Stimulated activated memory B cell treated with anti-CD40 and anti-IgM and Interleukin-4, amounts not matched to agents 10 μg/mL and 1 μg/mL and 100 μg/mL, for 72 hours (primary cell): ENCODE measurements at regions not wholly inside any gene's neighbourhood (a gene's known extent, or its start where the extent isn't known, plus 50 kb on each side); places are given as distances from the start of the nearest gene placed in this dataset.

ENCODE experiments used
- ATAC-seq: fragments of 150-1000 bp; cut with Tn5 transposase; 2 replicates; pipeline ENCODE4 v1.10.0; 2021
- H3K27ac Mint-ChIP-seq: one replicate; pipeline ENCODE4 v1.8.0; 2022; ENCODE audit warnings: mild to moderate bottlenecking, mixed read lengths
- H3K27me3 Mint-ChIP-seq: one replicate; pipeline ENCODE4 v1.8.0; 2022; ENCODE audit warnings: mixed read lengths
- H3K36me3 Mint-ChIP-seq: one replicate; pipeline ENCODE4 v1.8.0; 2022; ENCODE audit warnings: mixed read lengths
- H3K4me1 Mint-ChIP-seq: one replicate; pipeline ENCODE4 v1.8.0; 2022; ENCODE audit warnings: mixed read lengths
- H3K4me3 Mint-ChIP-seq: one replicate; pipeline ENCODE4 v1.8.0; 2022; ENCODE audit warnings: mild to moderate bottlenecking, moderate library complexity, mixed read lengths
- H3K9me3 Mint-ChIP-seq: one replicate; pipeline ENCODE4 v1.8.0; 2022; ENCODE audit warnings: mixed read lengths

GRCh38 chr20:11247046-11248010 is 573.5 kb upstream of the JAG1 start:
- no peaks in the 10 kb centered on the region for H3K27me3 Mint-ChIP-seq
- no peaks in the 10 kb centered on the region for H3K36me3 Mint-ChIP-seq
- H3K4me1 Mint-ChIP-seq, result no peaks in the 10 kb centered on the region
- H3K9me3 Mint-ChIP-seq, result peaks cover 9% of the 10 kb centered on the region
- no peak overlapping the region for H3K4me3 Mint-ChIP-seq
- no peak for ATAC-seq
- no peak overlapping the region for H3K27ac Mint-ChIP-seq

DNA sequence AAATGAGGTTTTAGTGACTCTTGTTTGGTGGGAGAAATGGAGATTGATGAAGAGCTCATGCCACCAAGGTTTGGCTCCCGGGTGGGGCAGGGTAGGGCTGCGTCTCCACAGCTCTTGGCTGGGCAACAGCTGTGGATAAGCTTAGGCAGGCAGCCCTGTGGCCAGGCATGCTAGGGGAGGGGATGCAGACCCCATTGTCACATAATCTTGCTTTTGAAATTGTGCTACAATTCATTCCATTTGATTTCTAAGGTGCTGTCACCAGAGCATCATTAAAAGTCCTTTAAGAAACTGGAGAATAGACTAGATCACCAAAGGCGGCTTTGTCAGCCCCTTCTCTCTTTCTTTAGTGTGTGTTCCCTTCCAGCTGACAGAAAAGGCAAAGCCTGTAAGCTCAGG is 574.2 kb upstream of the JAG1 start:
- Mint-ChIP-seq H3K27ac (no peak overlapping the region), H3K4me1 (no peaks in the 10 kb centered on the region), H3K9me3 (peaks cover 7% of the 10 kb centered on the region), H3K4me3 (no peak overlapping the region), H3K36me3 (no peaks in the 10 kb centered on the region), H3K27me3 (no peaks in the 10 kb centered on the region)
- ATAC-seq, result no peak

- Mint-ChIP-seq H3K27me3 (no peaks in the 10 kb centered on the region), H3K4me3 (no peak overlapping the region), H3K36me3 (no peaks in the 10 kb centered on the region), H3K27ac (no peak overlapping the region), H3K4me1 (no peaks in the 10 kb centered on the region), H3K9me3 (peaks cover 9% of the 10 kb centered on the region)
- no peak for ATAC-seq
These were observed 575.2 kb upstream of the JAG1 start for GRCh38 chr20:11248687-11249638.

GRCh38 chr20:11249683-11250082 is 575.9 kb upstream of the JAG1 start:
- Mint-ChIP-seq H3K27ac (no peak overlapping the region), H3K4me3 (no peak overlapping the region), H3K4me1 (no peaks in the 10 kb centered on the region), H3K27me3 (no peaks in the 10 kb centered on the region), H3K36me3 (no peaks in the 10 kb centered on the region), H3K9me3 (peaks cover 9% of the 10 kb centered on the region)
- ATAC-seq, result no peak

DNA sequence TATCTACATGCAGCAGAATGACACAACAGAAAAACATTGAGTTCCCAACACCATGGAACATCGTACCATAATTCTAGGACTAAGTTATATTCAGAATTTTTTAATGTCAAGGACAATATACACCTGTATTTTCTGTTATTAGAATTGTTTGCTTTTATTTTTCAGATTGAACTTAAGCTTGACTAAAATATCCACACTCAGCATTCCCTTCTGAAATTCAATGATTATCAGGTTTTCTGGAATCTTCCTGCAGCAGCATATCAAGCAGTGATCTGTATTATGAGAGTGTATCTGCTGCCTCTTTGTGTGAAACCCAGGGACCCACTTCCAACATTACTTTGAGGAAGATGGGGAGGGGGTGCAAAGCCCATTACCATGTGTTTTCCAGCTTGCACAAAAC is 578.6 kb upstream of the JAG1 start:
- peaks cover 9% of the 10 kb centered on the region for H3K9me3 Mint-ChIP-seq
- H3K27ac Mint-ChIP-seq, result no peak overlapping the region
- H3K36me3 Mint-ChIP-seq, result no peaks in the 10 kb centered on the region
- H3K4me1 Mint-ChIP-seq, result no peaks in the 10 kb centered on the region
- no peaks in the 10 kb centered on the region for H3K27me3 Mint-ChIP-seq
- no peak overlapping the region for H3K4me3 Mint-ChIP-seq
- no peak for ATAC-seq

GRCh38 chr20:11255455-11255854 is 581.7 kb upstream of the JAG1 start:
- Mint-ChIP-seq H3K4me1 (no peaks in the 10 kb centered on the region), H3K27ac (no peak overlapping the region), H3K4me3 (no peak overlapping the region), H3K9me3 (peaks cover 6% of the 10 kb centered on the region), H3K36me3 (no peaks in the 10 kb centered on the region), H3K27me3 (no peaks in the 10 kb centered on the region)
- no peak for ATAC-seq

DNA sequence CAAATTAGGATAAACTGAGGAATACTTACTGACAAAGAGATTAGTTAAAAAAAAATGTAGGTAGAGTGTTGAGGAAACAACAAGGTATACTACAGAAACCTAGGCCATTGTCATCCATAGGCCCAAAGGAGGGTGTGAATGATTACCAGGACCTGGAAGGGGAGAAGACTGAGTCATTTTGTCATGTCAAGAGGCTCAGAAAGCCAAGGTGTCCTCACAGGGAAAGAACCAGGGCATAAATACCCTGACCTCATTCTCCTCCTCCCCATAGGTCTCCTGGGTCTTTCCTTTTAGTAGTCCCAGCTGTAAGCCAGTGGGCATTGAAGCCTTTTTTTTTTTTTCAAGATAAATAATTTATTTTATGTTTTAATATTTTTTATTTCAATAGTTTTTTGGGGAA is 582.1 kb upstream of the JAG1 start:
- H3K9me3 Mint-ChIP-seq, result peaks cover 6% of the 10 kb centered on the region
- H3K4me3 Mint-ChIP-seq, result no peak overlapping the region
- no peaks in the 10 kb centered on the region for H3K4me1 Mint-ChIP-seq
- no peak for ATAC-seq
- no peaks in the 10 kb centered on the region for H3K27me3 Mint-ChIP-seq
- no peaks in the 10 kb centered on the region for H3K36me3 Mint-ChIP-seq
- no peak overlapping the region for H3K27ac Mint-ChIP-seq

DNA sequence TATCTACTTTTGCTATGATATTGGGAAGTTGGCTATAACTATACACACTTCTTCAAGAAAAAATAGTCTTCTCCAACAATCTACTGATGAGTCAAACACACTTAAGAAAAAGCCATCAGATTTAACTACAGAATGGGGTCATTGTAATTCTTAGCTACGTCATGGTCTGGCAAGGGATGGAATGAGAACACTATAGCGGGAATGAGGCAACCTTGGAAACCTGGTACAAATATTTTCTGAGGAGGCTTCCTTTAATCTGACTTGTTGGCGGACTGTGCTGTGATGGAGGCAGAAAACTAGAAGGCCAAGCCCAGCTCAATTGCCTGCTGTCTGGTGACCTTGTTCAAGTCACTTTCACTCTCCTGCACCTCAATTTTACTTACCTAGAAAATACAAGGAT is 586.8 kb upstream of the JAG1 start:
- no peak overlapping the region for H3K4me3 Mint-ChIP-seq
- no peak for ATAC-seq
- no peaks in the 10 kb centered on the region for H3K36me3 Mint-ChIP-seq
- no peaks in the 10 kb centered on the region for H3K27me3 Mint-ChIP-seq
- no peaks in the 10 kb centered on the region for H3K4me1 Mint-ChIP-seq
- no peak overlapping the region for H3K27ac Mint-ChIP-seq
- peaks cover 3% of the 10 kb centered on the region for H3K9me3 Mint-ChIP-seq

- Mint-ChIP-seq H3K36me3 (no peaks in the 10 kb centered on the region), H3K4me3 (no peak overlapping the region), H3K4me1 (no peaks in the 10 kb centered on the region), H3K27me3 (no peaks in the 10 kb centered on the region), H3K9me3 (peaks cover 3% of the 10 kb centered on the region), H3K27ac (no peak overlapping the region)
- peak; percentile 31 for ATAC-seq
These were observed 587.8 kb upstream of the JAG1 start for GRCh38 chr20:11261533-11262000.

- no peak overlapping the region for H3K4me3 Mint-ChIP-seq
- no peak overlapping the region for H3K27ac Mint-ChIP-seq
- no peaks in the 10 kb centered on the region for H3K36me3 Mint-ChIP-seq
- no peak for ATAC-seq
- H3K27me3 Mint-ChIP-seq, result no peaks in the 10 kb centered on the region
- no peaks in the 10 kb centered on the region for H3K4me1 Mint-ChIP-seq
- peaks cover 3% of the 10 kb centered on the region for H3K9me3 Mint-ChIP-seq
These were observed 592.8 kb upstream of the JAG1 start for GRCh38 chr20:11266571-11266970.

DNA sequence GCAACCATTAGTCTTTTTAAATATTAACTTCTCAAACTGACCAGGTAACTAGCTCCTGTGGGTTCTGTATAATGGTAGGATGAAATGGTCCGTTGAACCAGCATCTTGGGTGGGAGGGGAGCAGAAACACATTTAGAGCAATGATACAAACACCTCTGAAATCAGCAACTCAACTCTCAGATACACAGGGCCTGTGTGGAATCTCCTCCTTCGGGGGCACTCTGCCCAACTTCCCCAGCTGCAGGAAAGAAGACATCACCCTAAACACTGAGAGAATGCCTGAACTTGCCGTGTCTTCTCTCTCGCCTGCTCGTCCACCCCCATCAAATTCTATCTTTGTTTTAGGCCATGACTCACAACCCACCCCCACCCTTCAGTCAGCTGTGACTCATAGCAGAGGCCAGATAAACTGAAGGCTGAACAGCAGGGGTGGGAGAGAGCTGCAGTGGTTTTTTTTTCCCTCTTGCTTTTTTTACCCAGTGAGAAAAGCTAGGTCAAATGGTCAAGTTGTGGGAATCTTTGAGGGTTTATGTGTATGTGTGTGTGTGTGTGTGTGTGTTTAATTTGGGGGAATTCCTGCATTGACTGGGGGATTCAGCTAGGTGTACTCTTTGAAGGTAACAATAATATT is 593.4 kb upstream of the JAG1 start:
- Mint-ChIP-seq H3K9me3 (peaks cover 3% of the 10 kb centered on the region), H3K27me3 (no peaks in the 10 kb centered on the region), H3K27ac (no peak overlapping the region), H3K36me3 (no peaks in the 10 kb centered on the region), H3K4me1 (no peaks in the 10 kb centered on the region), H3K4me3 (no peak overlapping the region)
- ATAC-seq, result no peak

- Mint-ChIP-seq H3K9me3 (peaks cover 3% of the 10 kb centered on the region), H3K36me3 (no peaks in the 10 kb centered on the region), H3K27me3 (no peaks in the 10 kb centered on the region), H3K4me1 (no peaks in the 10 kb centered on the region), H3K4me3 (no peak overlapping the region), H3K27ac (no peak overlapping the region)
- no peak for ATAC-seq
These were observed 594.0 kb upstream of the JAG1 start for GRCh38 chr20:11267762-11268335.

- no peak for ATAC-seq
- H3K4me3 Mint-ChIP-seq, result no peak overlapping the region
- no peak overlapping the region for H3K27ac Mint-ChIP-seq
- H3K9me3 Mint-ChIP-seq, result peaks cover under 1% of the 10 kb centered on the region
- H3K4me1 Mint-ChIP-seq, result no peaks in the 10 kb centered on the region
- no peaks in the 10 kb centered on the region for H3K36me3 Mint-ChIP-seq
- no peaks in the 10 kb centered on the region for H3K27me3 Mint-ChIP-seq
These were observed 596.8 kb upstream of the JAG1 start for GRCh38 chr20:11270566-11270965.

DNA sequence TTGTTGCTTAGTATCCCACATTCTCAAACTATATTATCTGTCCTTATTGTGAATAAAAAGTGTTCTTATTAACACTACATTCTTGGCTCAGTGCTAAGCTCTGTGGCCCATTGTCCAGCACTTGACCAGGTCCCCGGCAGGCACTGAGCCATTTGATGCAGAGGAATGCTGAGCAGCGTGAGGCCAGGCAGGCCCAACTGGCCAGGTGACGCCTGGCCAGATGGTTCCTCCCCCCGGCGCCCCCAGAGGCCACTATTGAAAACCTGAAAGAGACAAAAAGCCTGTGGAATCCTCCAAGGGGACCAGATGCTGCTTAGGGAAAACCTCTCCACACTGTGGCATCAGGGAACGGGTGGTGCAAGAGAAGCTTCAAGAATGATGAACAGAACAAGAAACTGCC is 597.5 kb upstream of the JAG1 start:
- no peaks in the 10 kb centered on the region for H3K36me3 Mint-ChIP-seq
- no peak for ATAC-seq
- H3K9me3 Mint-ChIP-seq, result peaks cover 5% of the 10 kb centered on the region
- H3K27me3 Mint-ChIP-seq, result no peaks in the 10 kb centered on the region
- H3K27ac Mint-ChIP-seq, result no peak overlapping the region
- H3K4me3 Mint-ChIP-seq, result no peak overlapping the region
- no peaks in the 10 kb centered on the region for H3K4me1 Mint-ChIP-seq
